ELF-1 (cell line): ENCODE measurements at regions not wholly inside any gene's neighbourhood (a gene's known extent, or its start where the extent isn't known, plus 50 kb on each side); places are given as distances from the start of the nearest gene placed in this dataset.
A peak's percentile ranks its signal among the peaks of the same experiment; 100 is the strongest.
"Not testable (repeated sequence)": the region's sequence is repeated elsewhere in the genome, so short reads cannot be mapped to it uniquely, and the experiment has no call there.

ENCODE experiments used
- DNase-seq: peaks from one replicate; pipeline ENCODE4 v3.0.0-alpha.2; 2016; ENCODE audit warnings: low read depth, low spot score

GRCh38 chr6:164700497-164700896 is 608.9 kb downstream of the C6orf118 start:
- no peak for DNase-seq

- no peak for DNase-seq
Measured at GRCh38 chr6:164695896-164696295, 613.5 kb downstream of the C6orf118 start.

DNA sequence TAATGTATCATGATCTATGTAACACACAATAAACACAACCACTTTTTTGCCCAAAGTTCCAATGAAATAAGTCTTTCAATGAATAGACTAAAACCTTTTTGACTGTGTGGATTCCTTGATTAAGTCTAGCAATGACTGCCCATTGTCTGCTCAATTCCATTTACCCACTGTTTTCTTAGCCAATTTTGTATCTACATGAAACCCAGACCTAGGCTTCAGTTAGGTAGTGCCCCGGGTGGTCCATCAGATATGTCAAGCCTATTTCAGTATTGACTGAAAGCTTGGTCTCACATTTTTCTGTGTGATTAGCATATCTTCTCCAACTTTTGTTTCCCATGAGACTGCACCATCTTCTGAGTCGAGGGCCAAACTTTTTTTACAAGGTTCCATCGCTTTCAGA is 615.0 kb downstream of the C6orf118 start:
- DNase-seq, result no peak

DNA sequence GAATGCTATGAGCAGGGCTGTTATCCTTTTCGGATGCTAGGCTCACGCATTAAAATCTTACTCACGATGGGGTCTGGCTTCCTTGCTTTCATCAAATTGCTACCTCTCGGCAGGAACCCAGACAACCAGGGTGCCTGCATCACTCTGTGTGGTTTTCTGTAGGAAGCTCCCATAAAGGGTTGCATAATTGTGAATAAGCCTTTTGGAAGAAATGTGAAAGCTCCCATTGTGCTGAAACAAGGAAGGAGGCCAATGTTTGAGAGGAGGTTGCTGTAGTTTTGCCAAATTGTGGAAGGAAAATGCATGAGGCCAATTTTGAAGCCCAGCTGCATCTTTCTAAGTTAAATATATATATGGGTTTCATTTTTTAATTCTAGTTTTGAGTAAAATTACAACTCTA is 615.5 kb downstream of the C6orf118 start:
- no peak for DNase-seq

DNA sequence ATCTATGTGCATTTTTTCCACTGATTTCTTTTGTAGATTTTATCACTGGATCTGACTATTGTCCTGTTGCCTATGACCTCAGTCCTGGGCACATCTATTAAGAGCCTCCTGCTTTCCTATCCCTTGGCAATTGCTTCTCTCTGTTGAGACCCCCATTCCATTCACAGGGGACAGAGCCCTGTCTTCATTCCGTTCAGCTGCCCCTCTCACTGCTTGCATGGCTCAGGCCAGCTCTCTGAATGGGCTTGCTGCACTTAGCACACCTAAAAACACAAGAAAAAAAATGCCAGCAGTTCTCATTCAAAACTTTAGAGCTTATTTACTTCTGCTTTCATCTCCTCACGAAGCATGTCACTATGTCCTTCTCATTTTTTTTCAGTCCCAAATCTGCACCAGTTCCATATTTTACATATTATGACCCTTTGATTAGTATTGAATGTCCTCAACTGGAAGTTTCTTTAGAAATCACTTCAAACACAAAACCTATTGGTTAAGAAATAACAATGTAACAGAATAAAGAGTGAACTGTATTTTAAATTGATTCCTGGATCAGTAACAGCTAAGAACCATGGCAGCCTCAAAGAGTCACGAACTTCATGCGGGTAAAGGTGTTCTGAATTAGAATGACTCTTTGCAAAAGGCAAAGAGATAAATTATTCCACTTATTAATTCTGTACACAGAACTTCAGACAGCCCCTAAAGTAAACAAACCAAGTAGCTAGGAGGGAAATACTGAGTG is 616.5 kb downstream of the C6orf118 start:
- no peak for DNase-seq

- DNase-seq, result no peak
Measured at GRCh38 chr6:164690702-164691500, 618.5 kb downstream of the C6orf118 start.

DNA sequence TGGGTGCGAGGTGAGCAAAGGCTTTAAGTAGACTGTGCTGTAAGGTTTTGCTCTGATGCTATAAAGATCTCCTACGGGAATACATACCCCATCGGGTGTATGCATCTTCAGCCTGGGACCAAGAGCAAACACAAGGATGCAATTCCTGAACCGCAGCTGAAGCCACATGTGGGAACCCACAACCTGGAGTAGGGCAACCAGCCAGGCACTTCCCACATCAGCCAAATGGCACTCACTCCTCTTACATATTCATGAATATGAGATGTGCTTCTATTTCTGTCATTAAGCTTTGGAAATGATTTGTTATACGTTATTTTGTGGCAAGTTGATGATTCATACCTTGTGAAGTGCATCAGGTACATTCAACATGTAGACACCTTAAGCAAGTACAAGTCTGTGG is 619.2 kb downstream of the C6orf118 start:
- DNase-seq, result no peak

DNA sequence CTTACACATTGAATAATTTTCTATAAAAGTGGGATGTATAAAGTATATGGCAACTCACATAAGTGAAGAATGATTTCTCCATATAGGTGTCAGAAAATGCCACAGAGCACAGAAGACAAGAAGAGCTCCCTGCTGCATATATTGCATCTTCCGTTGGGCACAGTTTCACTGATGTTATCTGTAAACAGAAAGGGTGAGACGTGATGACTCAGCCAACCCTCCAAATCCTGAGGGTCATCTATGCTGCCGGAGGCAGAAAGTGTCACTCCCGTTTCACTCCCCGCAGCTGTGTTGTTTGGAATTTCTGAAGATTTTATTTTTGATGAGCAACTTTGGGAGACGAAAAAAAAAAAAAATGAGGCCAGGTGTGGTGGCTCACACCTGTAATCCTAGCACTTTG is 644.1 kb downstream of the C6orf118 start:
- DNase-seq, result no peak

DNA sequence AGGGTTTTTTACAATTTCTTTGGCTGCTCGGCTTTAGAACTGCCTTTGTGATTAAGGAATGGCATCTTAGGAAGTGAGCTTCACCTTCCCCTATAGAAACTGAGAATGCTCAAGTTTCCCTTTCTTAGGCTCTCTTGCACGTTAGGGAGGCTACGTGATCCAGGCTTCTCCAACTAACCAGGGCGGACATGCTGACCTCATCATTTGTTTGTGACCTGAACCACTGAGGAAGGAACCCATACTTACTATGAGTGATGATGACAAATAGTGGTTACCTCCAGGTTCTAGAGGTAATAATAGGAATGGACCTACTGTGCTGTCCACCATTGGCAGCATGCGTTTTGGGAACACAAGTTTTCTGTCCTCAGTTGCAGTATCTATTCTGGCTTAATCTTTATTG is 645.8 kb downstream of the C6orf118 start:
- no peak for DNase-seq

DNA sequence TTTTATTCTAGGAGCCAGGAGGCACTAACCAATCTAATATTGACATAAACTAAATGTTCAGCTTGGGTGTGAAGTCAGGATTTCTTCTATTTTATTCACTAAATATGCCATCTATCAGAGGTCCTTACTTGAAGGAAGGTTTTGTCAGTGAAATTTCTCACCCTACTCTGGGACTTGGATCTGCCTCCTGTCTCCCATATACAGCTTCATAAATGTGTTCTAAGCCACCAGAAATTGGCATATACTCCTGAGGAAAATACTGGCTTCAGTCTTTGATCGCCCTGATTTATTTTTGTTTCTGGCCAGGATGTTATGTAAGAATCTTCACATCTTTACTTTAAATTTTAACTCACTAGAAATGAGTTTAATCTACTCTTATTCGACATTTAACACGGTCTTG is 647.7 kb downstream of the C6orf118 start:
- no peak for DNase-seq

GRCh38 chr6:164660781-164661180 is 648.6 kb downstream of the C6orf118 start:
- no peak for DNase-seq

GRCh38 chr6:164640956-164641355 is 668.4 kb downstream of the C6orf118 start:
- no peak for DNase-seq

GRCh38 chr6:164628302-164628931 is 681.0 kb downstream of the C6orf118 start:
- DNase-seq, result no peak

DNA sequence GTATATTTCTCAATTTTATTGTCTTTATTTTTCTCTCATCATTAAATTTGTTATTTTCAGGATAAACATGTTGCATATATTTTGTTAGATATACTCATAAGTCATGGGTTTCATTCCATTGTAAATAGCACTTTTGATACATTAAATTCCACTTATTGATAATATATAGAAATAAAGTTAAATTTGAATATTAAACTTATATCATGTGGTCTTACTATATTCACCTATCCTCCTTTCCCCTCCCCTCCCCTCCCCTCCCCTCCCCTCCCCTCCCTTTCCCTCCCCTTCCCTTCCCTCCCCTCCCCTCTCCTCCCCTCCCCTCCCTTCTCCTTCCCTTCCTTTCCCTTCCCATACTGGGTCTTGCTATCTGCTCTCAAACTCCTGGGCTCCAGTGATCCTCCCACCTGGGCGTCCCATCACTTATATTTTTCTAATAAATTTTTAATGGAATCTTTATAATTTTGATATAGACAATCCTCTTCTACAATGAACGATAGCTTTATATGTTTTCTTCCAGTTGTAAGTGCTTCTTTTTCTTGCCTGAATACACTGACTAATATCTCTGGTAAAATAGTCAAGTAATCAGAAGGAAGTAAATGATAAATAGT is 692.4 kb downstream of the C6orf118 start:
- DNase-seq, result no peak

DNA sequence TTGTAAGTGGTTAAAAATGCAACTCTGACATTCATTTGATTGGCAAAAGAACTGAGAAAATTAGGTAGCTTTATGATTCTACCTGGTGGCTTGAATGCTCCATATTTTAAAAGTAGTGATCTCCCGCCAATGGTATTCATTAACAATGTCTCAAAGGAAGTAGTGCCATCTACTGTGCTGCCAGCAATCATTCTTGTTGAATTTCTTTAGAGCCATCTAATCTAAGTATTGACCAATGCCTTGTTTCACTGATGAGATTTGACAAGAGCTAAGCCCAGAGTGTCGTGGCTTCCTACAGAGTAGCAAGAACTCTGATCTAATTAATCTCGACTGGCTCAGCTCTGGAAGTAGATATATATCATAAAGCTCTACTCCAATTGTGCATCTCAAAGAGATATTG is 696.7 kb downstream of the C6orf118 start:
- DNase-seq, result no peak

- not testable (repeated sequence) for DNase-seq
Measured at GRCh38 chr6:164610859-164611258, 698.5 kb downstream of the C6orf118 start.

- not testable (repeated sequence) for DNase-seq
Measured at GRCh38 chr6:164602415-164602814, 707.0 kb downstream of the C6orf118 start.

- no peak for DNase-seq
Measured at GRCh38 chr6:164581563-164581962, 727.8 kb downstream of the C6orf118 start.

- DNase-seq, result no peak
Measured at GRCh38 chr6:164579035-164579434, 730.4 kb downstream of the C6orf118 start.

GRCh38 chr6:164578616-164579015 is 730.8 kb downstream of the C6orf118 start:
- DNase-seq, result no peak

DNA sequence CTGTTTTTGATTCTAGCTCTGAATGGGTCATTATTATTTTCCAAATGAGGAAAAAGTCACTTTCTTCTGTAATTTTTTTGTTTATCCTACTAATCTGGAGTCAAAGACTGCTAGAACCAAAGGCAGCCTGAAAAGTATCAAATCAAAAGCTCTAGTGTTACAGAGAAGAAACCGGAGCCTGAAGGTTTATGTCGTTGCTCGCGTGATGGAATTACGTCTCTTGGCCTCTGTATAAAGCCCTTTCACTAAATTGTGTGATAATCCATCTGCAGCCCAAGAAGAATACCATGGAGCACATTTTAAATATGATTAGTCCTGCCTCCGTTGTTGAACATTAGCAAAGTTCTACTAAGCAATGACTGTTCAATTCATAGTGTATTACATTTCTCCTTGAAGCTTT is 738.6 kb downstream of the C6orf118 start:
- no peak for DNase-seq

- peak; percentile 46 for DNase-seq
Measured at GRCh38 chr6:164569509-164569908, 739.9 kb downstream of the C6orf118 start.
